Activated T-cell treated with anti-CD3 and anti-CD28 coated beads, Interleukin-2, amount 50 U/mL, for 72 hours (primary cell): ENCODE measurements at regions not wholly inside any gene's neighbourhood (a gene's known extent, or its start where the extent isn't known, plus 50 kb on each side); places are given as distances from the start of the nearest gene placed in this dataset.
"Not testable (repeated sequence)": the region's sequence is repeated elsewhere in the genome, so short reads cannot be mapped to it uniquely, and the experiment has no call there.

Experiments
- ATAC-seq, 2 donors: fragments of 150-1000 bp; cut with Tn5 transposase; replicated peaks in 1 of 2; 2 replicates each; pipeline ENCODE4 v1.10.0; 2021; ENCODE audit warnings: moderate library complexity in 2 of 2, mild to moderate bottlenecking in 1 of 2
- DNase-seq, 2 donors: peaks; one replicate each; pipeline ENCODE4 v3.0.0; 2021 to 2022; ENCODE audit warnings: mixed read lengths in 1 of 2
- H3K27ac Mint-ChIP-seq: one replicate; pipeline ENCODE4 v1.8.0; 2022; ENCODE audit warnings: mild to moderate bottlenecking, moderate library complexity, mixed read lengths
- H3K27me3 Mint-ChIP-seq: one replicate; pipeline ENCODE4 v1.8.0; 2022; ENCODE audit warnings: low read depth, mixed read lengths
- H3K36me3 Mint-ChIP-seq, 2 donors: one replicate each; pipeline ENCODE4 v1.8.0; 2022; ENCODE audit warnings: mixed read lengths in 2 of 2, mild to moderate bottlenecking in 1 of 2; ENCODE audit not compliant: insufficient read depth in 2 of 2
- H3K4me1 Mint-ChIP-seq: one replicate; pipeline ENCODE4 v1.8.0; 2022; ENCODE audit warnings: low read depth, mixed read lengths
- H3K4me3 Mint-ChIP-seq, 2 donors: one replicate each; pipeline ENCODE4 v1.8.0; 2022; ENCODE audit warnings: mild to moderate bottlenecking in 2 of 2, mixed read lengths in 2 of 2, moderate library complexity in 2 of 2
- H3K9me3 Mint-ChIP-seq, 2 donors: one replicate each; pipeline ENCODE4 v1.8.0; 2022; ENCODE audit warnings: mixed read lengths in 2 of 2

GRCh38 chr1:147409886-147410285 is 131.4 kb upstream of the BCL9 start:
- H3K9me3 Mint-ChIP-seq, result peaks cover 0 to 1% of the 10 kb centered on the region in 2 donors
- no peak overlapping the region for H3K27ac Mint-ChIP-seq
- DNase-seq (no peak), ATAC-seq (no peak)
- no peak overlapping the region for H3K4me3 Mint-ChIP-seq
- peaks cover 10% of the 10 kb centered on the region for H3K27me3 Mint-ChIP-seq
- no peaks in the 10 kb centered on the region for H3K36me3 Mint-ChIP-seq
- H3K4me1 Mint-ChIP-seq, result no peaks in the 10 kb centered on the region

DNA sequence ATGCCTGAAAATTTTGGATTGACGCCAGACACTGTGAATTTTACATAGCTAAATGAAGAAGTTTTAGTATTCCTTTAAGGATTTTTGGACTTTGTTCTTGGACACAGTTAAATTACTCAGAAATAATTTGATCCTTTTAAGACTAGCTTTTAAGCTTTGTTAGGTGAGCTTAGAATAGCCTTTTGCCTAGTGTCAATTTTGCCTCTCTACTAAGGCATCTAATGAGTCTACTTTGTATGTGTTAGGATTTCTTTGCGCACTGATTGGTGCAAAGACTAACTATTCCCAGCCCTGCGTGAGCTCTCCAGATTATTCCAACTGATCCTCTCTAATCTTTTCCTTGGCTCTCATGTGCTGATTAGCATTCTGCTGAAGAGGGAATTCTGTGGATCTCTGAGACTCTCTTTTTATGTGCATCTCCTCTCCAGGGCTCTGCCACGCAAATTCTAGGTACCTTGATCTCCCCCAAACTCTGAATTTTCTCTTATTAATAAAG is 128.1 kb upstream of the BCL9 start:
- Mint-ChIP-seq H3K9me3 (no peaks in the 10 kb centered on the region), H3K36me3 (no peaks in the 10 kb centered on the region), H3K4me1 (no peaks in the 10 kb centered on the region), H3K27ac (no peak overlapping the region), H3K4me3 (no peak overlapping the region), H3K27me3 (peaks cover 16% of the 10 kb centered on the region)
- DNase-seq, result no peak
- ATAC-seq, result no peak

DNA sequence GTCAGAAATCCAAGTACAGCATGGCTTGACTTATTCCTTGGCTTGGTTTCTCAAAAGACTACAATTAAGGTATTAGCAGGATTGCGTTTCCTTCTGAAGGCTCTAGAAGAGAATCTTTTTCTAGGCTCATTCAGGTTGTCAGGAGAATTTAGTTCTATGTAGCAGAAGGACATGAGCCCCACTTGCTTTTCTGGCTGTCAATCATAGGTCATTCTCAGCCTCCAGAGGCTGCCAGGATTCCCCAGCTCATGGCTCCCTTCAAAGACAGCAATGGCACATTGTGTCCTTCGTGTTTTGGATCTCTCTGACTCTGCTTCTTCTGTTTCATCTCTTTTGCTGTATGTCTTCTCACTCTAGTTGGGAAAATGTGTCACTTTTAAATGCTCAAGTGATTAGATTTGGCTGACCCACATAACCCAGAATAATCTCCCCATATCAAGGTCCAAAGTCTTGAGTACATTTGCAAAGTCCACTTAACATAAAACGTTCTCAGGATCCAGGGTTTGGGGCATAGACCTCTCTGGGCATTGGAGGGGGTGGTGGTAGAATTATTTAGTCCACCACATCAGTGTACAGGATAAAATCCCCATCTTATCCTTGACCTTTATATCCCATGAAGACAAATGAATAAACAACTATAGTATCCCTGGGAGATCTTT is 126.7 kb upstream of the BCL9 start:
- Mint-ChIP-seq H3K27ac (no peak overlapping the region), H3K27me3 (peaks cover 16% of the 10 kb centered on the region), H3K4me1 (no peaks in the 10 kb centered on the region), H3K4me3 (no peak overlapping the region), H3K36me3 (no peaks in the 10 kb centered on the region), H3K9me3 (no peaks in the 10 kb centered on the region)
- DNase-seq (no peak), ATAC-seq (no peak)

DNA sequence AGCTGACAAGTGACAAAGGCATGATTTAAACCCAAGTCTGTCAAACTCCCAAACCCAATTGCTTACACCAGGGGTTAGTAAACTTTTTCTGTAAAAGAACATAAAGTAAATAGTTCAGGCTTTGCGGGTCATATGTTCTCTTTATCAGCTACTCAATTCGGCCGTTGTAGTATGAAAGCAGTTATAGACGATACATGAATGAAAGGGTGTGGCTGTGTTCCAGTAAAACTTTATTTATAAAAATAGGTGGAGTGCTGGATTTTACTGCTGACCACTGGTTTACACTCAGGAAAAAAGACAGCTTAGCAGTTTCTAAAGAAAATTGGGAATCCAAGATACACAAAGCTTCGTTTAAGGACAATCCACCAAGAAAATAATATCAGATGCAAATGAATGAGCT is 124.3 kb upstream of the BCL9 start:
- Mint-ChIP-seq H3K9me3 (no peaks in the 10 kb centered on the region), H3K36me3 (no peaks in the 10 kb centered on the region), H3K27me3 (peaks cover 16% of the 10 kb centered on the region), H3K27ac (no peak overlapping the region), H3K4me1 (no peaks in the 10 kb centered on the region), H3K4me3 (no peak overlapping the region)
- no peak for DNase-seq
- no peak for ATAC-seq

DNA sequence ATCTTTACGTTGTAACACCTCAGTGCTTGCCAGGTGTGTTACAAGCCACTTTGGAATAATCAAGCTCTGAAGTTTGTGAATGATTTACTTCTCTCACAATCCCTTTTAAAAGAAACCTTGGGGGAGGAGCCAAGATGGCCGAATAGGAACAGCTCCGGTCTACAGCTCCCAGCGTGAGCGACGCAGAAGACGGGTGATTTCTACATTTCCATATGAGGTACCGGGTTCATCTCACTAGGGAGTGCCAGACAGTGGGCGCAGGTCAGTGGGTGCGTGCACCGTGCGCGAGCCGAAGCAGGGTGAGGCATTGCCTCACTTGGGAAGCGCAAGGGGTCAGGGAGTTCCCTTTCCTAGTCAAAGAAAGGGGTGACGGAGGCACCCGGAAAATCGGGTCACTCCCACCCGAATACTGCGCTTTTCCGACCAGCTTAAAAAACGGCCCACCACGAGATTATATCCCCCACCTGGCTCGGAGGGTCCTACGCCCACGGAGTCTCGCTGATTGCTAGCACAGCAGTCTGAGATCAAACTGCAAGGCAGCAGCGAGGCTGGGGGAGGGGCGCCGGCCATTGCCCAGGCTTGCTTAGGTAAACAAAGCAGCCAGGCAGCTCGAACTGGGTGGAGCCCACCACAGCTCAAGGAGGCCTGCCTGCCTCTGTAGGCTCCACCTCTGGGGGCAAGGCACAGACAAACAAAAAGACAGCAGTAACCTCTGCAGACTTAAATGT is 118.0 kb upstream of the BCL9 start:
- not testable (repeated sequence) for ATAC-seq, H3K4me1 Mint-ChIP-seq, H3K9me3 Mint-ChIP-seq, H3K27ac Mint-ChIP-seq, H3K36me3 Mint-ChIP-seq, DNase-seq, H3K4me3 Mint-ChIP-seq, H3K27me3 Mint-ChIP-seq

- Mint-ChIP-seq H3K27ac (no peak overlapping the region), H3K4me1 (no peaks in the 10 kb centered on the region), H3K4me3 (no peak overlapping the region), H3K27me3 (peaks cover 7% of the 10 kb centered on the region), H3K36me3 (no peaks in the 10 kb centered on the region), H3K9me3 (peaks cover 2% of the 10 kb centered on the region in 2 donors)
- ATAC-seq, result no peak
- no peak for DNase-seq
Observed at GRCh38 chr1:147434921-147435320, 106.4 kb upstream of the BCL9 start.

- Mint-ChIP-seq H3K36me3 (peaks cover 12 to 14% of the 10 kb centered on the region in 2 donors), H3K9me3 (peaks cover 15 to 16% of the 10 kb centered on the region in 2 donors), H3K27ac (no peak overlapping the region), H3K4me3 (no peak overlapping the region), H3K4me1 (no peaks in the 10 kb centered on the region), H3K27me3 (peaks cover 19% of the 10 kb centered on the region)
- ATAC-seq (no peak), DNase-seq (no peak)
Observed at GRCh38 chr1:147444381-147444780, 96.9 kb upstream of the BCL9 start.

GRCh38 chr1:147451628-147452027 is 89.7 kb upstream of the BCL9 start:
- Mint-ChIP-seq H3K36me3 (peaks cover 0 to 2% of the 10 kb centered on the region in 2 donors), H3K4me1 (no peaks in the 10 kb centered on the region), H3K9me3 (peaks cover 0 to 4% of the 10 kb centered on the region in 2 donors), H3K27me3 (peaks cover 16% of the 10 kb centered on the region), H3K4me3 (no peak overlapping the region), H3K27ac (no peak overlapping the region)
- no peak for DNase-seq
- no peak for ATAC-seq

- Mint-ChIP-seq H3K4me3 (no peak overlapping the region), H3K4me1 (no peaks in the 10 kb centered on the region), H3K9me3 (no peaks in the 10 kb centered on the region), H3K27ac (no peak overlapping the region), H3K27me3 (peaks cover 9% of the 10 kb centered on the region), H3K36me3 (no peaks in the 10 kb centered on the region)
- ATAC-seq, result no peak
- DNase-seq, result no peak
Observed at GRCh38 chr1:147452809-147453208, 88.5 kb upstream of the BCL9 start.

- Mint-ChIP-seq H3K27me3 (peaks cover 51% of the 10 kb centered on the region), H3K4me3 (no peak overlapping the region), H3K27ac (no peak overlapping the region), H3K9me3 (peaks cover 11 to 20% of the 10 kb centered on the region in 2 donors), H3K4me1 (no peaks in the 10 kb centered on the region), H3K36me3 (peaks cover 2 to 5% of the 10 kb centered on the region in 2 donors)
- DNase-seq, result no peak
- no peak for ATAC-seq
Observed at GRCh38 chr1:147463022-147463421, 78.3 kb upstream of the BCL9 start.

DNA sequence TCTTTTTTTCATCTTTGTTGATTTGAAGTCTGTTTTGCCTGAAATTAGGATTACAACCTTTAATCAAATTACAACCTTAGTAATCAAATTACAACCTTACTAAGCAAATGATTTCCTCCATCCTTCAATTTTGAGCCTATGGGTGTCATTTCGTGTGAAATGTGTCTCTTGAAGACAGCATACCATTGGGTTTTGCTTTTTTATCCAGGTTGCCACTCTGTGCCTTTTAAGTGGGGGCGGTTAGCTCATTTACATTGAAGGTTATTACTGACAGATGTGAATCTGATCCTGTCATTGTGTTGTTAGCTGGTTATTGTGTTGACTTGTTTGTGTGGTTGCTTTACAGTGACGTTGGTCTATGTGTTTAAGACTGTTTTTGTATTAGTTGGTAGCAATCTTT is 74.8 kb upstream of the BCL9 start:
- peaks cover 2 to 5% of the 10 kb centered on the region in 2 donors for H3K36me3 Mint-ChIP-seq
- no peak overlapping the region for H3K27ac Mint-ChIP-seq
- ATAC-seq (no peak), DNase-seq (no peak)
- no peaks in the 10 kb centered on the region for H3K4me1 Mint-ChIP-seq
- H3K9me3 Mint-ChIP-seq, result peaks cover 11 to 20% of the 10 kb centered on the region in 2 donors
- H3K4me3 Mint-ChIP-seq, result no peak overlapping the region
- H3K27me3 Mint-ChIP-seq, result peaks cover 50% of the 10 kb centered on the region

- Mint-ChIP-seq H3K4me1 (peaks cover 4% of the 10 kb centered on the region), H3K4me3 (no peak overlapping the region), H3K27me3 (peaks cover 46% of the 10 kb centered on the region), H3K9me3 (peaks cover 10 to 12% of the 10 kb centered on the region in 2 donors), H3K27ac (no peak overlapping the region), H3K36me3 (peaks cover 2 to 5% of the 10 kb centered on the region in 2 donors)
- DNase-seq, result no peak
- ATAC-seq, result no peak
Observed at GRCh38 chr1:147470079-147470478, 71.2 kb upstream of the BCL9 start.

DNA sequence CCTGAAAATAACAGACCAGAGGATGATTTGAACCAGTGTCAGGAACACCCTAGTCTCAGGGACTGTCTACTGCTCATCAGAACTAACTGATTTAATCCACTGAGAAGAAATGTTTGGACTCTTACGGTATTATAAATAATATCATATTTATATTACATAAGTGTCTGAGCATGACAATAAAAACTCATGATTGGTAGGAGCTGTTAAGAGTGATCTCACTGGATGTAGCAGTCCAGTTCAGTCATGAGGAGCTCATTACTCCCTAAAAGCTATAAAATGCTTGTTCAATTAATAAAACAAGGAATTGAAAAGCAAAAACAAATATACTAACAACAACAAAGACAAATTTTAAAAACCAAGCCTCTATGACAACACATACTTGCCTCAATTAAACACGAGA is 68.8 kb upstream of the BCL9 start:
- Mint-ChIP-seq H3K4me1 (peaks cover 4% of the 10 kb centered on the region), H3K4me3 (no peak overlapping the region), H3K27ac (no peak overlapping the region), H3K27me3 (peaks cover 21% of the 10 kb centered on the region), H3K36me3 (peaks cover 0 to 3% of the 10 kb centered on the region in 2 donors), H3K9me3 (peaks cover under 1 to 3% of the 10 kb centered on the region in 2 donors)
- no peak for ATAC-seq
- DNase-seq, result no peak
